Thymus (tissue), 11 donors: ENCODE measurements at regions not wholly inside any gene's neighbourhood (a gene's known extent, or its start where the extent isn't known, plus 50 kb on each side); places are given as distances from the start of the nearest gene placed in this dataset.
"Not testable (repeated sequence)": the region's sequence is repeated elsewhere in the genome, so short reads cannot be mapped to it uniquely, and the experiment has no call there.

Source experiments
- DNase-seq, 9 donors: peaks; one replicate each; pipeline ENCODE4 v3.0.0-alpha.2; 2013; ENCODE audit warnings: low spot score in 9 of 9, low read depth in 6 of 9, missing footprints in 1 of 9
- H3K27ac ChIP-seq, 2 donors: one replicate each; pipeline ENCODE4 v1.5.1; 2013; ENCODE audit warnings: control low read depth in 1 of 2, low read depth in 1 of 2, low read length in 1 of 2, mild to moderate bottlenecking in 1 of 2, moderate library complexity in 1 of 2
- H3K27me3 ChIP-seq, 2 donors: one replicate each; pipeline ENCODE4 v1.5.1; 2013; ENCODE audit warnings: low read length in 1 of 2; ENCODE audit not compliant: control insufficient read depth in 2 of 2, insufficient read depth in 1 of 2
- H3K36me3 ChIP-seq, 2 donors: one replicate each; pipeline ENCODE4 v1.5.1; 2013; ENCODE audit warnings: low read length in 1 of 2, mild to moderate bottlenecking in 1 of 2, moderate library complexity in 1 of 2; ENCODE audit not compliant: control insufficient read depth in 2 of 2, insufficient read depth in 2 of 2
- H3K4me1 ChIP-seq, 2 donors: one replicate each; pipeline ENCODE4 v1.5.1; 2013; ENCODE audit warnings: low read length in 2 of 2; ENCODE audit not compliant: control insufficient read depth in 2 of 2, insufficient read depth in 2 of 2
- H3K4me3 ChIP-seq, 2 donors: one replicate each; pipeline ENCODE4 v1.5.1; 2013; ENCODE audit warnings: low read length in 2 of 2, control low read depth in 1 of 2, mild to moderate bottlenecking in 1 of 2
- H3K9me3 ChIP-seq, 2 donors: one replicate each; pipeline ENCODE4 v1.5.1; 2013; ENCODE audit warnings: low read length in 1 of 2, mild to moderate bottlenecking in 1 of 2; ENCODE audit not compliant: control insufficient read depth in 2 of 2, insufficient read depth in 1 of 2
- WGBS: extraction: QIAGEN DNeasy Blood & Tissue Kit; methylation state at CpG from one replicate; pipeline ENCODE4 v1.1.7; 2013; 5-methylcytosine and 5-hydroxymethylcytosine counted together
- donor health status: healthy.

DNA sequence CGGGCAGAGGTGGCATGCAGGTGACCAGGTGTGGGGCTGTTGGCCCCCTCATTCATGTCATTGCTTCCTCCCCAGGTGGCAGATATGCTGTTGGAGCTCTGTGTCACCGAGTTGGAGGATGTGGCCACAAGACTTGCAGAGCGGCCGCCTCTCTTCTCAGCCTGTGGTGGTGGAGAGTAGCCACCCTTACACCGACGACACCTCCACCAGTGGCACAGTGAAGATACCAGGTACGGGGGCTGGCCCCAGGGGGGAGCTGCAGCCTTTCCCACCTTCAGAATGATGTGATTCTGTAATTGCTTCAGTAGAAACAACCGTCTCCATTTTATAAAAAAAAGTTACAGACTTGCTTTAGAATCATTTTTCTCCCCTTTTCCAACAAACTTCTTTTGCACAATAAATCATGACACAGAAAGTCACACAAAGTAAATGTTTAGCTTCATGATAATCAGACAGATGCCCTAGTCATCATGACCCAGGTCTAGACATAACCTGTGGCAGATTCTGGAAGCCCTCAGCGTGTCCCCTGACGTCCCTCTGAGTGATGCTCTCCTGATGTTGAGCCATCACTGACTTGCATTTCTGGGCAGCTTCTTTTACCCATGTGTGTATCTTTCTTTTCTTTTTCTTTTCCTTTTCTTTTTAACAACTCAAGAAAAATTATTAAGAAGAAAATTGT is 76.0 kb upstream of the FAN1 start:
- 86% methylated on average over 10 of the region's 10 CpGs for WGBS
- no peaks in the 10 kb centered on the region for H3K27me3 ChIP-seq
- H3K4me1 ChIP-seq = no peaks in the 10 kb centered on the region
- no peaks in the 10 kb centered on the region for H3K36me3 ChIP-seq
- H3K4me3 ChIP-seq = no peak overlapping the region
- H3K9me3 ChIP-seq = no peaks in the 10 kb centered on the region
- no peak overlapping the region for H3K27ac ChIP-seq
- no peak for DNase-seq

DNA sequence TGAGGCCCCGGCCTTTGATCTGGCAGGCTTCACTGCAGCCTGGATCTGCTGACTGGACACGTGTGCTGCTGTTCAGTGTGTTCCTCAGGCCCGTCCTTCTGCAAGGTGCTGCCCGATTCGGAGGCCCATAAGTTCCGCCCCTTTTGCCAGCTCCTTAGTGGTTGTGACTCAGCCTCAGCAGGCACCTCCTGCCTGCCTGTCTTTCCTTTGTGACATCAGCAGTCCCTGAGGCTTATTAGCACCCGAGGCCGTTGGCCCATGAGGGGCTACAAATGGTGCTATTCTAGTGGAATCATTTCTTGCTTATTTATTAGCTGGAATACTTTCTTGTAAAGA is 75.4 kb upstream of the FAN1 start:
- not testable (repeated sequence) for H3K27ac ChIP-seq, H3K9me3 ChIP-seq, H3K36me3 ChIP-seq, H3K4me3 ChIP-seq, H3K27me3 ChIP-seq, H3K4me1 ChIP-seq, DNase-seq
- WGBS = 84% methylated on average over 6 of the region's 8 CpGs

DNA sequence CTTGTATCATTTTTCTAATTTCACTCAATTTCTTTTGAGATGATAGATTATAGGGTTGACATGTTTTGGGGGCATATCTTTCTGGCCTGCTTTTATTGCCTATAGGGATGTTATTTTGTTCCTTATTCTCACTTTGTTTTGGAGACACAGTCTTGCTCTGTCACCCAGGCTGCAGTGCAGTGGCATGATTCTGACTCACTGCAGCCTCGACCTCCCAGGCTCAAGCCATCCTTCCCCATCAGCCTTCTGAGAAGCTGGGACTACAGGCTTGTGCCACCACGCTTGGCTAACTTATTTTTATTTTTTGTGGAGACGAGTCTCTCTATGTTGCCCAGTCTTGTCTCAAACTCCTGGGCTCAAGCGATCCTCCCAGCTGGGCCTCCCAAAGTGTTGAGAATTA is 72.8 kb upstream of the FAN1 start:
- Histone ChIP-seq H3K4me1 (peaks cover 2 to 20% of the 10 kb centered on the region in 2 donors), H3K9me3 (no peaks in the 10 kb centered on the region), H3K27me3 (no peaks in the 10 kb centered on the region), H3K36me3 (no peaks in the 10 kb centered on the region), H3K27ac (no peak overlapping the region), H3K4me3 (no peak overlapping the region)
- 97% methylated on average over 4 of the region's 4 CpGs for WGBS
- no peak for DNase-seq

GRCh38 chr15:30833379-30833778 is 70.3 kb upstream of the FAN1 start:
- H3K27ac ChIP-seq, H3K36me3 ChIP-seq, H3K27me3 ChIP-seq, H3K9me3 ChIP-seq, H3K4me3 ChIP-seq: not testable (repeated sequence)
- whole genome bisulfite sequencing = 93% methylated on average over 7 of the region's 7 CpGs
- peak in 1 of 9 donors; percentile 39 for DNase-seq
- peaks cover 2 to 20% of the 10 kb centered on the region in 2 donors for H3K4me1 ChIP-seq

DNA sequence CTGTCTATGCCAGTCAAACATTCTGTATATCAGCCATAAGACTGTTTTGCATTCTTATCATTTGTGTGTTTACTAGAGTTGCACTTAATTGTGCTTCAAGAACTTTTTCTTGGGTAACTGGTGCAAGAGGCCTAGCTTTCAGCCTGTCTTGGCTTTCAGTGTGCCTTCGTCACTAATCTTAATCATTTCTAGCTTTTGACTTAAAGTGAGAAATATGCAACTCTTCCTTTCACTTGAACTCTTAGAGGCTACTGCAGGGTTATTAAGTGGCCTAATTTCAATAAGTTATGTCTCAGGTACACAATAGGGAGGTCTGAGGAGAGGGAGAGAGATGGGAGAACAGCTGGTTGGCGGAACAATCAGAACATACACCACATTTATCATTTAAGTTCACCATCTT is 62.1 kb upstream of the FAN1 start:
- DNase-seq, H3K27me3 ChIP-seq, H3K4me3 ChIP-seq, H3K4me1 ChIP-seq, H3K36me3 ChIP-seq, H3K9me3 ChIP-seq: not testable (repeated sequence)
- peak overlapping the region in 1 of 2 donors; percentile 53 for H3K27ac ChIP-seq
- 74% methylated on average over 2 of the region's 2 CpGs for WGBS

DNA sequence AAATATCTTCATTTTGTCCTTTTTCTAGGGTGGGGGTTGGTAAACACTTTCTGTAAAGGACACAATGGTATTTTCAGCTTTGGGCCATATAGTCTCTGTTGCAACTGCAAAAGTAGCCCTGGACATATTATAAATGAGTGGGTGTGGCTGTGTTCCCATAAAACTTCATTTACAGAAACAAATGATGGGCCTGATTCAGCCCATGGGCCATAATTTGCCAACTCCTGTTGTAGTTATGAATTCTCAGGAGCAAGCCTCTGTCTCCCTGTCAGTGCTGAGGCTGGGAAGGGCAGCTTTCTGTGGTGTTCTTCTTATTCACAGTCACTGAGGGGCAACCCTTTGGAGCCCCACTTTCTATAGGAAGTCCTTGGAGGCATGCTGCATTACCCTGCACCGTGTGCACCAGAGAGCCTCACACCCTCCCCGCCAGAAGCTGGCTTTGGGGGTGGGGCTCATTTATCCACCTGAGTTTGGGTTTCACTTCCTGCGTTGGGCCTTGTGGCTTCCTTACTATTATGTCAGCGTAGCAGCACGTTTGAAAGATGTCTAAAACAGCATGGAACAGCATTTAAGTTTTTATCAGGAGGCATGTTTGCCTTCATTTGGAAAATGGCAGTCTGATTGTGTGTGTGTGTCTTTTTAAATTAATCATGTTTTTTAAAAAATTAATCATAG is 60.8 kb upstream of the FAN1 start:
- not testable (repeated sequence) for H3K9me3 ChIP-seq, H3K4me3 ChIP-seq, H3K27me3 ChIP-seq, H3K4me1 ChIP-seq, H3K36me3 ChIP-seq
- H3K27ac ChIP-seq = peak overlapping the region in 1 of 2 donors; percentile 70
- DNase-seq = peak; percentile 20 to 81 (median 45)
- 1% methylated on average over 5 of the region's 5 CpGs for WGBS

DNA sequence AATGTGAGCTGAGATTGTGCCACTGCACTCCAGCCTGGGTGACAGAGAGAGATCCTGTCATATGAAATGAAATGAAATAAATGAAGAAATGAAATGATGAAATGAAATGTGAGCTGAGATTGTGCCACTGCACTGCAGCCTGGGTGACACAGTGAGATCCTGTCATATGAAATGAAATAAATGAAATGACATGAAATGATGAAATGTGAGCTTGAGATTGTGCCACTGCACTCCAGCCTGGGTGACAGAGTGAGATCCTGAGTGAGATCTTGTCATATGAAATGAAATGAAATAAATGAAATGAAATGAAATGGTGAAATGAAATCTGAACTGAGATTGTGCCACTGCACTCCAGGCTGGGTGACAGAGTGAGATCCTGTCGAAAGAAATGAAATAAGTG is 58.2 kb upstream of the FAN1 start:
- H3K27me3 ChIP-seq, H3K27ac ChIP-seq, H3K4me3 ChIP-seq, DNase-seq, H3K36me3 ChIP-seq, H3K9me3 ChIP-seq, H3K4me1 ChIP-seq: not testable (repeated sequence)
- WGBS = 95% methylated on average over 1 of the region's 1 CpG
